Keratinocyte (primary cell): ENCODE measurements at regions not wholly inside any gene's neighbourhood (a gene's known extent, or its start where the extent isn't known, plus 50 kb on each side); places are given as distances from the start of the nearest gene placed in this dataset.

Experiments
- DNase-seq: peaks from one replicate; pipeline ENCODE4 v3.0.0-alpha.2; 2011; ENCODE audit warnings: low read depth, missing footprints, low spot score
- FAIRE-seq: peaks from 2 replicates; lab custom pipeline; 2011; peaks lifted over from hg19 to GRCh38; lab: Jason Lieb, UNC
- H2AFZ ChIP-seq: 2 replicates; pipeline ENCODE4 v1.6.0; 2012; ENCODE audit warnings: low read length, control low read depth, inconsistent platforms; ENCODE audit not compliant: control insufficient read depth
- H3K27ac ChIP-seq: 2 replicates; pipeline ENCODE4 v1.5.1; 2011; ENCODE audit warnings: low read length; ENCODE audit not compliant: control insufficient read depth, insufficient read depth
- H3K27me3 ChIP-seq: 3 replicates; pipeline ENCODE4 v1.6.0; 2011; ENCODE audit warnings: low read length; ENCODE audit not compliant: control insufficient read depth, insufficient read depth; ENCODE audit errors: extremely low read depth
- H3K36me3 ChIP-seq, 2 experiments: 2 replicates in 1 of 2; 3 replicates in 1 of 2; pipeline ENCODE4 v1.5.1; 2011; ENCODE audit warnings: low read length in 2 of 2, mild to moderate bottlenecking in 1 of 2; ENCODE audit not compliant: control insufficient read depth in 2 of 2, insufficient read depth in 2 of 2; ENCODE audit errors: extremely low read depth in 1 of 2
- H3K4me1 ChIP-seq: 3 replicates; pipeline ENCODE4 v1.5.1; 2011; ENCODE audit warnings: low read length; ENCODE audit not compliant: control insufficient read depth, insufficient read depth; ENCODE audit errors: extremely low read depth
- H3K4me2 ChIP-seq: 3 replicates; pipeline ENCODE4 v1.6.0; 2011; ENCODE audit warnings: low read depth, low read length; ENCODE audit not compliant: control insufficient read depth, insufficient read depth; ENCODE audit errors: extremely low read depth
- H3K4me3 ChIP-seq, 3 experiments: fragments of 200-600 bp in 1 of 3; sonication (generic) in 1 of 3; 2 replicates in 2 of 3; 3 replicates in 1 of 3; pipeline ENCODE4 v1.5.1; 2011 to 2016; ENCODE audit warnings: low read length in 3 of 3, mild to moderate bottlenecking in 3 of 3, control low read depth in 2 of 3, inconsistent platforms in 1 of 3, low read depth in 1 of 3, mixed read lengths in 1 of 3, mixed run types in 1 of 3, moderate library complexity in 1 of 3; ENCODE audit not compliant: control insufficient read depth in 2 of 3, insufficient read depth in 2 of 3; ENCODE audit errors: extremely low read depth in 1 of 3
- H3K79me2 ChIP-seq: 2 replicates; pipeline ENCODE4 v1.6.0; 2012; ENCODE audit warnings: low read length; ENCODE audit not compliant: control insufficient read depth, insufficient read depth
- H3K9ac ChIP-seq: 3 replicates; pipeline ENCODE4 v1.6.0; 2011; ENCODE audit warnings: low read length; ENCODE audit not compliant: control insufficient read depth, insufficient read depth; ENCODE audit errors: extremely low read depth
- H3K9me1 ChIP-seq: 3 replicates; pipeline ENCODE4 v1.6.0; 2011; ENCODE audit warnings: low read length; ENCODE audit not compliant: control insufficient read depth, insufficient read depth; ENCODE audit errors: extremely low read depth
- H3K9me3 ChIP-seq: 2 replicates; pipeline ENCODE4 v1.5.1; 2012; ENCODE audit warnings: low read depth, low read length; ENCODE audit not compliant: control insufficient read depth
- H4K20me1 ChIP-seq: 3 replicates; pipeline ENCODE4 v1.6.0; 2011; ENCODE audit warnings: low read length; ENCODE audit not compliant: control insufficient read depth, insufficient read depth; ENCODE audit errors: extremely low read depth
- EZH2 ChIP-seq: IDR thresholded peaks from one replicate; pipeline ENCODE4 v1.6.1; 2012; ENCODE audit warnings: inconsistent platforms, mild to moderate bottlenecking, low read length, moderate library complexity
- dilution Hi-C: fragments of 300-500 bp; cut with MboI; formaldehyde crosslinking; loops from one replicate; pipeline ENCODE4 v1.7.0; 2020; ENCODE audit warnings: low sequenced_read_pairs; ENCODE audit not compliant: extremely low pct_ligation_motif_present
- TF ChIP-seq, protein P1 (sequence below), 3 experiments: IDR thresholded peaks in 1 of 3; conservative IDR thresholded peaks in 1 of 3; optimal IDR thresholded peaks in 1 of 3; 2 replicates in 2 of 3; 3 replicates in 1 of 3; pipeline versions ENCODE3 to v1.5.1; 2011; ENCODE audit warnings: low read length in 3 of 3, mild to moderate bottlenecking in 3 of 3, moderate library complexity in 2 of 3, control low read depth in 1 of 3, inconsistent platforms in 1 of 3; ENCODE audit not compliant: insufficient read depth in 2 of 3; ENCODE audit errors: extremely low read depth in 1 of 3

DNA sequence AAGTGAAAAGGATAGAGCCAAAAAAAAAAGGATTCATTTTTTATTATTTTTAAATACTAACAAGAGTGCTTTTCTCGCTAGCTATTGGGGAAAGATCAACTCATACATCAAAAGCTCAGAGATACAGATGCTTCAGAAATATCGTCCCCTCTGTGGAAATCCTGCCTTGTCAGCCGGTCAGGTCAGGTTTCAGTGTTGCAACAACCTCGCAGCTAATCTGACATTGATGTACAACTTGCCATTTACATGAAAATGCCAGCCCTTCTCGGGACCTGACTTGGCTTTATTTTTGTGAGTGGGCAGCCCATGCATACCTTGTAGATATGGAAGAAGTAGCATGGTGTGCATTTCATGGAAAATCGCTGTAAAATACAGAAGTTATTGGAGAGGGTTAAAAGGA, 358.8 kb upstream of the ADAMTS16 start:
- no peak for FAIRE-seq
- dilution Hi-C loops: no loop called here
- DNase-seq: no peak
- TF ChIP-seq, protein P1, sequence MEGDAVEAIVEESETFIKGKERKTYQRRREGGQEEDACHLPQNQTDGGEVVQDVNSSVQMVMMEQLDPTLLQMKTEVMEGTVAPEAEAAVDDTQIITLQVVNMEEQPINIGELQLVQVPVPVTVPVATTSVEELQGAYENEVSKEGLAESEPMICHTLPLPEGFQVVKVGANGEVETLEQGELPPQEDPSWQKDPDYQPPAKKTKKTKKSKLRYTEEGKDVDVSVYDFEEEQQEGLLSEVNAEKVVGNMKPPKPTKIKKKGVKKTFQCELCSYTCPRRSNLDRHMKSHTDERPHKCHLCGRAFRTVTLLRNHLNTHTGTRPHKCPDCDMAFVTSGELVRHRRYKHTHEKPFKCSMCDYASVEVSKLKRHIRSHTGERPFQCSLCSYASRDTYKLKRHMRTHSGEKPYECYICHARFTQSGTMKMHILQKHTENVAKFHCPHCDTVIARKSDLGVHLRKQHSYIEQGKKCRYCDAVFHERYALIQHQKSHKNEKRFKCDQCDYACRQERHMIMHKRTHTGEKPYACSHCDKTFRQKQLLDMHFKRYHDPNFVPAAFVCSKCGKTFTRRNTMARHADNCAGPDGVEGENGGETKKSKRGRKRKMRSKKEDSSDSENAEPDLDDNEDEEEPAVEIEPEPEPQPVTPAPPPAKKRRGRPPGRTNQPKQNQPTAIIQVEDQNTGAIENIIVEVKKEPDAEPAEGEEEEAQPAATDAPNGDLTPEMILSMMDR (optimal IDR thresholded peaks at IDR 0.05 in 1 of 3, IDR thresholded peaks at IDR 0.05 in 1 of 3, conservative IDR thresholded peaks at IDR 0.05 in 1 of 3; ENCODE audit: extremely low read depth in 1 of 3, insufficient read depth in 2 of 3, low read length in 3 of 3): no peak
- no peak for TF ChIP-seq EZH2
- no peaks in the 10 kb centered on the region for H3K36me3 ChIP-seq
- no peak overlapping the region for H3K9ac ChIP-seq
- no peaks in the 10 kb centered on the region for H3K9me1 ChIP-seq
- H3K27me3 ChIP-seq: no peaks in the 10 kb centered on the region
- no peaks in the 10 kb centered on the region for H3K79me2 ChIP-seq
- H3K4me1 ChIP-seq: no peaks in the 10 kb centered on the region
- H2AFZ ChIP-seq: no peak overlapping the region
- no peak overlapping the region for H3K4me2 ChIP-seq
- H3K27ac ChIP-seq: no peak overlapping the region
- H3K4me3 ChIP-seq: no peak overlapping the region
- peaks cover 2% of the 10 kb centered on the region for H3K9me3 ChIP-seq
- H4K20me1 ChIP-seq: no peaks in the 10 kb centered on the region

DNA sequence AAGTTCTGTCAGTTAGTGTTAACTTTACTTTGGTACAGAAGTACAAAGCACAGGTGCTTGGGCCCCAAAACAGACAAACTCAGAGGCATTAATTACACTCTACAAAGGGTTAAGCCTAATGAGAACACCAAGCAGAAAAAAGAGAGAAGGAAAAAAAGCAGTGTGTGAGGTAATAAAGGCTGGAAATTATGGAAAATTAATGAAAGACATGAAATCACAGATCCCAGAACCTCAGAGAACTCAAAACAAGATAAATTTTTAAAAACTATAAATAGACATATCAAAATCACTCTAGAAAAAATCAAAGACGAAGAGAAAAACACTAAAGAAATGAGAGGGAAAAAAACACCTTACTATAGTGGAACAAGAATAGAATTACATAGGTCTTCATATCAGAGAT, 354.2 kb upstream of the ADAMTS16 start:
- Histone ChIP-seq H3K27ac (no peak overlapping the region), H3K9me3 (peaks cover 2% of the 10 kb centered on the region), H3K4me3 (no peak overlapping the region), H3K9ac (no peak overlapping the region), H3K36me3 (no peaks in the 10 kb centered on the region), H3K79me2 (no peaks in the 10 kb centered on the region), H2AFZ (no peak overlapping the region), H3K4me1 (no peaks in the 10 kb centered on the region), H4K20me1 (no peaks in the 10 kb centered on the region), H3K9me1 (no peaks in the 10 kb centered on the region), H3K4me2 (no peak overlapping the region), H3K27me3 (no peaks in the 10 kb centered on the region)
- DNase-seq: no peak
- dilution Hi-C loops: no loop called here
- FAIRE-seq: no peak
- TF ChIP-seq EZH2: no peak
- TF ChIP-seq, protein P1 (optimal IDR thresholded peaks at IDR 0.05 in 1 of 3, IDR thresholded peaks at IDR 0.05 in 1 of 3, conservative IDR thresholded peaks at IDR 0.05 in 1 of 3; ENCODE audit: extremely low read depth in 1 of 3, insufficient read depth in 2 of 3, low read length in 3 of 3): no peak
